Mesendoderm (in vitro differentiated cells): ENCODE measurements at regions not wholly inside any gene's neighbourhood (a gene's known extent, or its start where the extent isn't known, plus 50 kb on each side); places are given as distances from the start of the nearest gene placed in this dataset.

Experiments used
- DNase-seq: peaks from one replicate; pipeline ENCODE4 v3.0.0; 2013
- H2AK5ac ChIP-seq: 2 replicates; pipeline ENCODE4 v1.6.1; 2013; ENCODE audit warnings: low read length, inconsistent platforms
- H2BK120ac ChIP-seq: 2 replicates; pipeline ENCODE4 v1.6.1; 2013; ENCODE audit warnings: low read depth, mild to moderate bottlenecking, low read length, moderate library complexity, mixed read lengths
- H2BK15ac ChIP-seq: replicated peaks from 2 replicates; pipeline ENCODE4 v1.6.1; 2013; ENCODE audit warnings: low read depth, mild to moderate bottlenecking, moderate library complexity
- H2BK5ac ChIP-seq: 2 replicates; pipeline ENCODE4 v1.6.1; 2013; ENCODE audit warnings: low read length, inconsistent platforms
- H3K18ac ChIP-seq: 2 replicates; pipeline ENCODE4 v1.6.1; 2013; ENCODE audit warnings: mild to moderate bottlenecking, low read length, mixed read lengths
- H3K23ac ChIP-seq: one replicate; pipeline ENCODE4 v1.6.1; 2013; ENCODE audit warnings: low read length
- H3K27ac ChIP-seq: 2 replicates; pipeline ENCODE4 v1.5.1; 2013; ENCODE audit warnings: low read depth, mild to moderate bottlenecking, inconsistent platforms, low read length, moderate library complexity
- H3K27me3 ChIP-seq: 2 replicates; pipeline ENCODE4 v1.6.1; 2013; ENCODE audit warnings: low read length, control low read depth, mild to moderate bottlenecking, inconsistent platforms; ENCODE audit not compliant: insufficient read depth, poor library complexity
- H3K36me3 ChIP-seq: 2 replicates; pipeline ENCODE4 v1.6.1; 2013; ENCODE audit warnings: low read length, inconsistent platforms; ENCODE audit not compliant: control insufficient read depth, insufficient read depth
- H3K4ac ChIP-seq: one replicate; pipeline ENCODE4 v1.6.1; 2013; ENCODE audit warnings: low read depth, mild to moderate bottlenecking, low read length, moderate library complexity
- H3K4me1 ChIP-seq: 2 replicates; pipeline ENCODE4 v1.6.1; 2013; ENCODE audit warnings: low read depth, low read length, inconsistent platforms; ENCODE audit not compliant: control insufficient read depth
- H3K4me2 ChIP-seq: 2 replicates; pipeline ENCODE4 v1.6.1; 2013; ENCODE audit warnings: low read length
- H3K4me3 ChIP-seq: 2 replicates; pipeline ENCODE4 v1.5.1; 2013; ENCODE audit warnings: mild to moderate bottlenecking, low read length
- H3K56ac ChIP-seq: one replicate; pipeline ENCODE4 v1.6.1; 2013; ENCODE audit warnings: low read length
- H3K79me1 ChIP-seq: 2 replicates; pipeline ENCODE4 v1.6.1; 2013; ENCODE audit warnings: low read length, inconsistent platforms
- H3K79me2 ChIP-seq: 2 replicates; pipeline ENCODE4 v1.6.1; 2013; ENCODE audit warnings: mild to moderate bottlenecking, low read length; ENCODE audit not compliant: control insufficient read depth, insufficient read depth
- H3K9ac ChIP-seq: 2 replicates; pipeline ENCODE4 v1.6.1; 2013; ENCODE audit warnings: low read length, inconsistent platforms
- H4K5ac ChIP-seq: one replicate; pipeline ENCODE4 v1.6.1; 2013; ENCODE audit warnings: low read length
- H4K8ac ChIP-seq: one replicate; pipeline ENCODE4 v1.6.1; 2013; ENCODE audit warnings: low read depth, mild to moderate bottlenecking, control low read depth, low read length, moderate library complexity
- WGBS: extraction: QIAGEN DNeasy Blood & Tissue Kit; methylation state at CpG from one replicate; pipeline ENCODE4 v1.1.7; 2013; ENCODE audit warnings: low lambda C conversion rate, missing lambda C conversion rate; ENCODE audit not compliant: insufficient coverage; ENCODE audit errors: extremely low coverage; 5-methylcytosine and 5-hydroxymethylcytosine counted together

DNA sequence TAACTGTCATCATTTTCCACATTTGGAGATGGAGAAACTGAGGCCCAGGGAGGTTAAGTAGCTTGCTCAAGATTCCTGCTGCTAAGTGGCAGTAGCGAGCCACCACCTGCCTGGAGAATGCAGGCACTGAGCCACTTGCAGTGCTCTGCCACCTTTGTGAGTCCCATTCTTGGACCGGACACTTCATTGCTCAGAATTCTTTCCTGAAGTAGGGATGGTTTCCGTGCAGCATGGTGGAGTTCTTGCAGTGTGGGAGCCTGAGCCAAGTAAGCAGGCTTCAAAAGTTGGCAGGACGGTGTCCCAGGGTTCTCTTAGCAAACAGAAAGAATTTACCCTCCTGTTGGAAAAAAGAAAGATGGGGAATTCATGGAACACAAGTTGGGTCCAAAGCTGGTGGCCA lies 115.0 kb upstream of the MMADHC start:
- no peak overlapping the region for H3K56ac ChIP-seq
- H2BK120ac ChIP-seq: no peak overlapping the region
- H2AK5ac ChIP-seq: no peak overlapping the region
- H3K9ac ChIP-seq: no peak overlapping the region
- no peak overlapping the region for H3K4me2 ChIP-seq
- no peak overlapping the region for H3K4ac ChIP-seq
- H3K4me1 ChIP-seq: no peaks in the 10 kb centered on the region
- no peak overlapping the region for H3K27ac ChIP-seq
- H3K79me1 ChIP-seq: no peaks in the 10 kb centered on the region
- no CpG with 5 or more reads among the region's 4 CpGs for WGBS
- H3K27me3 ChIP-seq: no peaks in the 10 kb centered on the region
- no peak overlapping the region for H2BK5ac ChIP-seq
- no peak overlapping the region for H2BK15ac ChIP-seq
- no peak overlapping the region for H3K4me3 ChIP-seq
- no peak overlapping the region for H3K18ac ChIP-seq
- H3K79me2 ChIP-seq: no peaks in the 10 kb centered on the region
- no peak for DNase-seq
- no peaks in the 10 kb centered on the region for H3K36me3 ChIP-seq
- no peak overlapping the region for H3K23ac ChIP-seq
- H4K5ac ChIP-seq: no peak overlapping the region
- H4K8ac ChIP-seq: no peak overlapping the region

DNA sequence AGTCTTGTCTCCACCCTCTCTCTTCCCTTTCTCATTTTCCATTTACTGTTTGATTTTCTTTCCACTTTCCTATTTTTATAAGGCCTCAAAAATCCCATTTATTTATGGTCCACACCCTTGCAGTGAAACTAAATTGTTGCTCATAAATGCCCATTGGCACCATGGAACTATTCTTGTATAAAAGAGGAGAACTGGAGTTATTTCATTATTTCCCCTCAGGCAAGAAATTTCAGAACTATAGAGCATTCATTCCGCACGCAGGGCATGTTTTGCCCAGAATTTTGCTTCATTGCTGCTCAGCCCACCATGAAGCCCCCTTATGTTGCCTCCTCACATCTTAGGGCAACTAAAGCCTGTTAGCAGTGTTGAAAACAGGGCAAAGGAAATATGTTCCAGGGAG lies 113.7 kb upstream of the MMADHC start:
- no peaks in the 10 kb centered on the region for H3K79me2 ChIP-seq
- no peak overlapping the region for H3K4ac ChIP-seq
- H3K9ac ChIP-seq: no peak overlapping the region
- H3K56ac ChIP-seq: no peak overlapping the region
- H3K23ac ChIP-seq: no peak overlapping the region
- H3K4me2 ChIP-seq: no peak overlapping the region
- no CpG with 5 or more reads among the region's 2 CpGs for WGBS
- no peaks in the 10 kb centered on the region for H3K4me1 ChIP-seq
- no peak overlapping the region for H3K27ac ChIP-seq
- no peak overlapping the region for H2BK120ac ChIP-seq
- no peak overlapping the region for H4K5ac ChIP-seq
- no peak overlapping the region for H2AK5ac ChIP-seq
- H3K27me3 ChIP-seq: no peaks in the 10 kb centered on the region
- H3K18ac ChIP-seq: no peak overlapping the region
- no peak overlapping the region for H2BK5ac ChIP-seq
- no peaks in the 10 kb centered on the region for H3K79me1 ChIP-seq
- no peak overlapping the region for H3K4me3 ChIP-seq
- H3K36me3 ChIP-seq: no peaks in the 10 kb centered on the region
- no peak for DNase-seq
- no peak overlapping the region for H4K8ac ChIP-seq
- no peak overlapping the region for H2BK15ac ChIP-seq

- no peak overlapping the region for H2AK5ac ChIP-seq
Observed at GRCh38 chr2:149692961-149693396, 105.4 kb upstream of the MMADHC start.

DNA sequence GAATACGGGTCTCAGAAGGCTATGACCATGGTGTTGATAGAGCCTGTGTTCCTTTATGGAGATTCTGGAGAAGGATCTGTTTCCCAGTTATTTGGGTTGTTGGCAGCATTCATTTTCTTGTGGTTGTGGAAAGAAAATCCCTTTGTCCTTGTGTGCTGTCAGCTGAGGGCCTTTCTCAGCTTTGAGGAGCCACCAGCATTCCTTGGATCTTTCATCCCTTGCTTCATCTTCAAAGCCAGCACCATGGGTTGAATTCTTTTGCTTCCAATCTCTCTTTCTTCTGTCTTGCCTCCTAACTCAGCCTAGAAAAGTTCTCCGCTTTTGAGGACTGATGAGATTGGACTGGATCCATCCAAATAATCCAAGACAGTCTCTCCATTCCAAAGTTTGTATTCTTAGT lies 103.2 kb upstream of the MMADHC start:
- no peak overlapping the region for H3K4ac ChIP-seq
- no peaks in the 10 kb centered on the region for H3K79me2 ChIP-seq
- no peak overlapping the region for H3K23ac ChIP-seq
- no peak overlapping the region for H3K56ac ChIP-seq
- H3K4me3 ChIP-seq: no peak overlapping the region
- no peaks in the 10 kb centered on the region for H3K4me1 ChIP-seq
- H4K8ac ChIP-seq: no peak overlapping the region
- no peak overlapping the region for H3K18ac ChIP-seq
- H3K36me3 ChIP-seq: no peaks in the 10 kb centered on the region
- H3K27ac ChIP-seq: no peak overlapping the region
- no peak overlapping the region for H2AK5ac ChIP-seq
- H2BK5ac ChIP-seq: no peak overlapping the region
- WGBS: no CpG with 5 or more reads among the region's 2 CpGs
- H3K79me1 ChIP-seq: no peaks in the 10 kb centered on the region
- no peak overlapping the region for H4K5ac ChIP-seq
- no peak for DNase-seq
- H2BK120ac ChIP-seq: no peak overlapping the region
- H3K4me2 ChIP-seq: no peak overlapping the region
- H3K9ac ChIP-seq: no peak overlapping the region
- no peaks in the 10 kb centered on the region for H3K27me3 ChIP-seq
- H2BK15ac ChIP-seq: no peak overlapping the region

More at GRCh38 chr2:149692961-149693396, 105.4 kb upstream of the MMADHC start:
- Histone ChIP-seq H3K79me2 (no peaks in the 10 kb centered on the region), H3K4me2 (no peak overlapping the region), H3K4me1 (no peaks in the 10 kb centered on the region), H3K27me3 (no peaks in the 10 kb centered on the region), H3K56ac (no peak overlapping the region), H3K4ac (no peak overlapping the region), H2BK15ac (no peak overlapping the region), H2BK5ac (no peak overlapping the region), H3K4me3 (no peak overlapping the region), H3K27ac (no peak overlapping the region), H3K23ac (no peak overlapping the region), H4K5ac (no peak overlapping the region), H2BK120ac (no peak overlapping the region), H4K8ac (no peak overlapping the region), H3K36me3 (no peaks in the 10 kb centered on the region), H3K79me1 (no peaks in the 10 kb centered on the region), H3K18ac (no peak overlapping the region), H3K9ac (no peak overlapping the region)
- no CpG with 5 or more reads among the region's 3 CpGs for WGBS
- no peak for DNase-seq

DNA sequence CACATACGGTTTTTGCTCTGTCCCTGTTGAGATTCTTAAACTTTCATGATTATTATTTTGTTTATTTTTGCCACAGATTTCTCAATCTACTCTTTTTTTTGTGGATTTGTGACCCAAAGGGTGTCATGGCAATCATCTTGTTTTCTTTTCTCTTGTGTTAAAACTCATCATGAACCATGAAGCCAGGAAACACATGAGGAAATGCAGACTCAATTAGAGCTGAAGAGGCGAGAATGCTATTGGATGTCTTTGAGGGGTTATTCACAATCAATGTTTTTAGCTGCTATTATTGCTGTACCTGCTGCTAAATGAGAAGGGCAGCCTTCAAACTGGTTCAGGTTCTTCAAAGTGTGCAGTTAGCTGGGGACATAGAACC lies 99.5 kb upstream of the MMADHC start:
- no peak overlapping the region for H3K23ac ChIP-seq
- H4K8ac ChIP-seq: no peak overlapping the region
- WGBS: no CpG with 5 or more reads among the region's 2 CpGs
- H3K79me1 ChIP-seq: no peaks in the 10 kb centered on the region
- no peaks in the 10 kb centered on the region for H3K36me3 ChIP-seq
- H3K4ac ChIP-seq: no peak overlapping the region
- H3K56ac ChIP-seq: no peak overlapping the region
- no peaks in the 10 kb centered on the region for H3K27me3 ChIP-seq
- no peak overlapping the region for H3K4me2 ChIP-seq
- no peak overlapping the region for H2BK5ac ChIP-seq
- no peaks in the 10 kb centered on the region for H3K79me2 ChIP-seq
- H3K27ac ChIP-seq: no peak overlapping the region
- no peak overlapping the region for H3K4me3 ChIP-seq
- H3K4me1 ChIP-seq: no peaks in the 10 kb centered on the region
- H4K5ac ChIP-seq: no peak overlapping the region
- DNase-seq: no peak
- no peak overlapping the region for H2AK5ac ChIP-seq
- H3K9ac ChIP-seq: no peak overlapping the region
- no peak overlapping the region for H2BK120ac ChIP-seq
- no peak overlapping the region for H3K18ac ChIP-seq
- H2BK15ac ChIP-seq: no peak overlapping the region
